IMR-90 (cell line): ENCODE measurements at regions not wholly inside any gene's neighbourhood (a gene's known extent, or its start where the extent isn't known, plus 50 kb on each side); places are given as distances from the start of the nearest gene placed in this dataset.

Experiments used
- BHLHE40 ChIP-seq: fragments of 150-350 bp; IDR thresholded peaks from 2 replicates; pipeline ENCODE4 v1.6.1; 2016; ENCODE audit warnings: mild to moderate bottlenecking, low read depth, low read length
- CEBPB ChIP-seq: IDR thresholded peaks from 2 replicates; pipeline ENCODE4 v1.6.1; 2012; ENCODE audit warnings: low read depth, low read length, improper control_type of control experiment
- CTCF ChIP-seq: conservative IDR thresholded peaks from 2 replicates; pipeline ENCODE4 v1.5.1; 2012; ENCODE audit warnings: mild to moderate bottlenecking, low read depth, low read length, improper control_type of control experiment
- ELK1 ChIP-seq: fragments of 150-350 bp; IDR thresholded peaks from 2 replicates; pipeline ENCODE4 v1.6.1; 2016; ENCODE audit warnings: low read depth, mild to moderate bottlenecking, low read length, moderate library complexity, borderline replicate concordance
- MAFK ChIP-seq: IDR thresholded peaks from 2 replicates; pipeline ENCODE4 v1.6.1; 2012; ENCODE audit warnings: low read depth, low read length, improper control_type of control experiment
- MAZ ChIP-seq: IDR thresholded peaks from 2 replicates; pipeline ENCODE4 v1.6.1; 2012; ENCODE audit warnings: low read depth, mild to moderate bottlenecking, low read length, improper control_type of control experiment, moderate library complexity, borderline replicate concordance
- MXI1 ChIP-seq: IDR thresholded peaks from 2 replicates; pipeline ENCODE4 v1.6.1; 2012; ENCODE audit warnings: low read depth, mild to moderate bottlenecking, low read length, moderate library complexity, borderline replicate concordance
- POLR2A ChIP-seq: IDR thresholded peaks from 2 replicates; pipeline ENCODE4 v1.6.1; 2012; ENCODE audit warnings: mild to moderate bottlenecking, low read depth, low read length
- RAD21 ChIP-seq: IDR thresholded peaks from 2 replicates; pipeline ENCODE4 v1.6.1; 2012; ENCODE audit warnings: low read length, improper control_type of control experiment
- RFX5 ChIP-seq: IDR thresholded peaks from 2 replicates; pipeline ENCODE4 v1.8.0; 2012; ENCODE audit warnings: low read depth, mild to moderate bottlenecking, low read length, moderate library complexity
- USF2 ChIP-seq: fragments of 150-350 bp; IDR thresholded peaks from 2 replicates; pipeline ENCODE4 v1.6.1; 2017; ENCODE audit warnings: mild to moderate bottlenecking, antibody characterized with exemption, low read length, low read depth

GRCh38 chr4:117699595-117699994, 334.7 kb upstream of the NDST3 start:
- no peak for TF ChIP-seq CEBPB
- no peak for TF ChIP-seq POLR2A
- no peak for TF ChIP-seq CTCF
- no peak for TF ChIP-seq RFX5
- TF ChIP-seq MXI1, result no peak
- TF ChIP-seq USF2, result no peak
- no peak for TF ChIP-seq MAZ
- no peak for TF ChIP-seq RAD21
- TF ChIP-seq MAFK, result no peak
- no peak for TF ChIP-seq ELK1
- no peak for TF ChIP-seq BHLHE40
